22Rv1 (cell line): ENCODE measurements at regions not wholly inside any gene's neighbourhood (a gene's known extent, or its start where the extent isn't known, plus 50 kb on each side); places are given as distances from the start of the nearest gene placed in this dataset.
"Not testable (repeated sequence)": the region's sequence is repeated elsewhere in the genome, so short reads cannot be mapped to it uniquely, and the experiment has no call there.

Source experiments
- H3K27ac ChIP-seq: fragments of 450-650 bp; 2 replicates; pipeline ENCODE4 v1.5.1; 2017
- ZFX ChIP-seq: fragments of 450-650 bp; IDR thresholded peaks from 2 replicates; pipeline ENCODE4 v1.6.1; 2017; ENCODE audit warnings: antibody characterized with exemption, borderline replicate concordance
- TF ChIP-seq, protein P1 (sequence below): fragments of 450-650 bp; IDR thresholded peaks from 2 replicates; pipeline ENCODE4 v1.5.1; 2017; ENCODE audit warnings: mild to moderate bottlenecking

DNA sequence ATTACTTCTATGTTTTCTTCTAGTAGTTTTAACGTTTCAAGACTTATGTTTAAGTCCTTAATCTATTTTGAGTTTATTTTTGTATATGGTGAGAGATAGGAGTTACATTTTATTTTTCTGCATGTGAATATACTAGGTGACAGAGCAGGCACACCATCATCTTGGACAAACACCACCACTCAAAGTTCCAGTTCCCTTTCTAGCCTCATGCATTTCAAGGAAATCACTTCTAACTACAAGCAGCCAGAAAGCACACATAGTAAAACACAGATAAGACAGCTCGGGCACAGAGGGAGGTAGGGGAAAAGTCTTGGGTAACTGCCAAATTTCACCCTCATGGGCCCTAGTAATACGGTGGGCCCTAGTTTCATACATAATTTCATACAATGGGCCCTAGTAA lies 609.4 kb upstream of the HS3ST5 start:
- no peak overlapping the region for H3K27ac ChIP-seq
- TF ChIP-seq, protein P1, sequence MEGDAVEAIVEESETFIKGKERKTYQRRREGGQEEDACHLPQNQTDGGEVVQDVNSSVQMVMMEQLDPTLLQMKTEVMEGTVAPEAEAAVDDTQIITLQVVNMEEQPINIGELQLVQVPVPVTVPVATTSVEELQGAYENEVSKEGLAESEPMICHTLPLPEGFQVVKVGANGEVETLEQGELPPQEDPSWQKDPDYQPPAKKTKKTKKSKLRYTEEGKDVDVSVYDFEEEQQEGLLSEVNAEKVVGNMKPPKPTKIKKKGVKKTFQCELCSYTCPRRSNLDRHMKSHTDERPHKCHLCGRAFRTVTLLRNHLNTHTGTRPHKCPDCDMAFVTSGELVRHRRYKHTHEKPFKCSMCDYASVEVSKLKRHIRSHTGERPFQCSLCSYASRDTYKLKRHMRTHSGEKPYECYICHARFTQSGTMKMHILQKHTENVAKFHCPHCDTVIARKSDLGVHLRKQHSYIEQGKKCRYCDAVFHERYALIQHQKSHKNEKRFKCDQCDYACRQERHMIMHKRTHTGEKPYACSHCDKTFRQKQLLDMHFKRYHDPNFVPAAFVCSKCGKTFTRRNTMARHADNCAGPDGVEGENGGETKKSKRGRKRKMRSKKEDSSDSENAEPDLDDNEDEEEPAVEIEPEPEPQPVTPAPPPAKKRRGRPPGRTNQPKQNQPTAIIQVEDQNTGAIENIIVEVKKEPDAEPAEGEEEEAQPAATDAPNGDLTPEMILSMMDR, result no peak
- no peak for TF ChIP-seq ZFX

DNA sequence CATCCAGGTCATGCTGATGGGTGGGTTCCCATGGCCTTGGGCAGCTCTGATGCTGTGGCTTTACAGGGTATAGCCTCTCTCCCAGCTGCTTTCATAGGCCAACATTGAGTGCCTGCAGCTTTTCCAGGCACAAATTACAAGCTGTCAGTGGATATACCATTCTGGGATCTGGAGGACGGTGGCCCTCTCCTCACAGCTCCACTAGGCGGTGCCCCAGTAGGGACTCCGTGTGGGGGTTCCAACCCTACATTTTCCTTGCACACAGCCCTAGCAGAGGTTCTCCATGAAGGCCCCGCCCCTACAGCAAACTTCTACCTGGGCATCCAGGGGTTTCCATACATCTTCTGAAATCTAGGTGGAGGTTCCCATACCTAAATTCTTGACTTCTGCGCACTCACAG lies 602.6 kb upstream of the HS3ST5 start:
- no peak for TF ChIP-seq ZFX
- TF ChIP-seq, protein P1, result no peak
- H3K27ac ChIP-seq, result no peak overlapping the region

DNA sequence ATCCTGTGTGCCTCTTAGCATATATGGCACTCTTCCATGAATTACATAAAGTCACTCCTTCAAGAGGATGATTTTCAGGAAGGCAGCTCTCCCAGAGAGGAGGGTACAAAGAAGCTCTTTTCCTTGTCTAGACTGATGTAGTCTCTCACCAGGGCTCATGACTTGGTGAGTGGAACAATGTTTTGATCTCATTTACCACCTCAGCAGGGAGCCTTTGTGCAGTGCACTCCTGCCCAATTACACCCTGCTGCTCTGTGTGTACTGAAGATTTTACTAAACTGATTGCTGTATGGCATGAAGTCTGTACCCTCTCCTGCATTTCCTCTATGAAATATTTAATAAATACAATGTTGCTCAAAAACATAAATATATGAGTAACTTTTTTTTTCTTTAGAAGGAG lies 598.3 kb upstream of the HS3ST5 start:
- TF ChIP-seq ZFX, result no peak
- TF ChIP-seq, protein P1, result no peak
- no peak overlapping the region for H3K27ac ChIP-seq

DNA sequence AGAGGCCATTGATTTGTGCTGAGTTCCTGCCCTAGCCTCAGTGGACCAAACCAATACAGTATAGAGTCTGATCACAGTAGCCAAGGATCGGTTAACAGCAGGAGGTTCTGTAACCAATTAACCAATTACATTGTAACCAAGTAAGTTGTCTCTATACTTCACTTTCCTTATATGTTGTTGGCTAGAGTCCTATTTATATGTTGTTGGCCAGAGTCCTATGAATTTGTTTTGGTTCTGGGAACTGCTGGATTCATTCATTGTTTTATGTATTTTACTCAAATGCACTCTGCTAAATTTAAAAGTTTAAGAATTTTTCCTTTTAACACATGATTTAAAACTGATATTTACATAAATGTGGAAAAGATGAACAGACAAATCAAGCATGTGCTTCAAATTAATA lies 597.4 kb upstream of the HS3ST5 start:
- H3K27ac ChIP-seq, result no peak overlapping the region
- TF ChIP-seq ZFX, result no peak
- TF ChIP-seq, protein P1, result no peak

DNA sequence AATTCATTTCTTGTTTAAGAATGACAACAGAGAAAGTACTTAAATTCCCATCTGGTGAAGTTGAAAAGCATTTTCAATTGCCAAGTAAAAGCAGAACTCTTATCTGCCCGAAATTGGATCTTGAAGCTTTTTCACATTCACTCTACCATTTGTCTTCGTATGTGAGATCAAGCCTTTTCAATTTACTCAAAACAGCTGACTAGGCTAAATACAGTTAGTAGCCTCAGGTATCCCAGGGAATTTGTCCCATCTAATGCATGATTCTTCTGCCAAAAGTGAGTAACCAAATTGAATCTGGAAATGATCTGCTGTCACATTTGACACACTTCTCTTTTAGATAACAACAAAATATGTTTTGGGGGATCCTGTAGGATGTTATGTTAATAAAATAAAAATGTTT lies 596.8 kb upstream of the HS3ST5 start:
- no peak overlapping the region for H3K27ac ChIP-seq
- TF ChIP-seq, protein P1, result no peak
- no peak for TF ChIP-seq ZFX

DNA sequence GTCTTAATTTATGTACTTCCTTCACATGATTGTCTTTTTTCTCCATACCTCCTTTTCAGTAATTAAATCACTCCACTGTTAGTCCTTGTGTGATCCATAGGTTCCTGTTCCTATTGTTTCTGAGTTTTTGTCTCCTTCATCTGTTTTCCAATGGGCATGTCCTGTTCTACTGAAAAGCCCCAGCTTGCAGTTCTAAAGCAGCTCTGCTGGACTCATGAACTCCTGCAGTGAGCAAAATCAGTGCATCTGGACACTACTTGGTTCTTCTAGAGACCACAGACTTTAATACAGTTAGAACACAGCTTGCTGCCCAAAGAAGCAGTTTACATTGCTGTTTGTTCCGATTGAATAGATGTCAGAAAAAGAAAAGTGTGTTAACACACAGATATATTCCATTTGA lies 593.3 kb upstream of the HS3ST5 start:
- H3K27ac ChIP-seq, result no peak overlapping the region
- TF ChIP-seq, protein P1, result no peak
- TF ChIP-seq ZFX, result no peak

DNA sequence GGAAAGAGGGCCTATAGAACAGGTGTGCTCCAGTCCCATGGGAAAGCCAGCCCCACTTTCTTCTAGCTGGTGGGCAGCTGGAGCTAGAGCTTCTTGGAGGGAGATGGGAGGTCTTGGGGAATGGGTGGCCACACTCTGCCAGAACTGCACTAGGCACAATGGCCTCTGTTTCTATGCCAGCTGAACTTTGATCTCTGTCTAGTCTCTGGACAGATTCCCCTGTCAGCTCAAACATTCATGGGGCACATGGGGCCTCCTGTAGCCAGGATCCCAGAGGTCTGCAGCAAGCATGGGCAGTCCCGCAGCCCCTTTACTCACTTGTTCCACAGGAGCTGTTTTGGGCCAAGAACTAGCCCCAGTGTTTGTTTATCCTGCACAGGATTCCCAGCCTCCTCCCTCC lies 591.3 kb upstream of the HS3ST5 start:
- no peak overlapping the region for H3K27ac ChIP-seq
- TF ChIP-seq, protein P1, result no peak
- no peak for TF ChIP-seq ZFX

DNA sequence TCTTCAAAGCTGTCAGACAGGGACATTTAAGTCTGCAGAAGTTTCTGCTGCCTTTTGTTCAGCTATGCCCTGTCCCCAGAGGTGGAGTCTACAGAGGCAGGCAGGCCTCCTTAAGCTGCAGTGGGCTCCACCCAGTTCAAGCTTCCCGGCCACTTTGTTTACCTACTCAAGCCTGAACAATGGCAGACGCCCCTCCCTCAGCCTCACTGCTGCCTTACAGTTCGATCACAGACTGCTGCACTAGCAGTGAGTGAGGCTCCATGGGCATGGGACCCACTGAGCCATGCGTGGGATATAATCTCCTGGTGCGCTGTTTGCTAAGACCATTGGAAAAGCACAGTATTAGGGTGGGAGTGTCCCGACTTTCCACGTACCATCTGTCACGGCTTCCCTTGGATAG lies 585.9 kb upstream of the HS3ST5 start:
- not testable (repeated sequence) for H3K27ac ChIP-seq
